ENCODE measurements at regions not wholly inside any gene's neighbourhood (a gene's known extent, or its start where the extent isn't known, plus 50 kb on each side); places are given as distances from the start of the nearest gene placed in this dataset.

- Histone ChIP-seq H3K36me3 (no peaks in the 10 kb centered on the region), H3K27ac (no peak overlapping the region), H3K4me1 (no peaks in the 10 kb centered on the region), H3K27me3 (no peaks in the 10 kb centered on the region), H3K9me3 (peaks cover 0 to 3% (median 0%) of the 10 kb centered on the region in 3 donors), H3K4me3 (no peak overlapping the region)
- intact Hi-C loops (cut with DNase I; ENCODE audit: low total_unique reads): no loop called here
- no peak for TF ChIP-seq CTCF (IDR thresholded peaks at IDR 0.05)
- DNase-seq: no peak
Observed at GRCh38 chr13:27673911-27674310, 52.2 kb downstream of the POLR1D start.

GRCh38 chr13:27678306-27679040, 56.8 kb downstream of the POLR1D start:
- intact Hi-C loops (cut with DNase I; ENCODE audit: low total_unique reads): no loop called here
- DNase-seq: no peak

GRCh38 chr13:27679396-27679795, 57.7 kb downstream of the POLR1D start:
- no peak overlapping the region for H3K27ac ChIP-seq
- DNase-seq: no peak
- no peak for TF ChIP-seq CTCF (IDR thresholded peaks at IDR 0.05)
- intact Hi-C loops (cut with DNase I; ENCODE audit: low total_unique reads): no loop called here
- no peaks in the 10 kb centered on the region for H3K27me3 ChIP-seq
- no peaks in the 10 kb centered on the region for H3K36me3 ChIP-seq
- no peaks in the 10 kb centered on the region for H3K9me3 ChIP-seq
- H3K4me3 ChIP-seq: no peak overlapping the region
- H3K4me1 ChIP-seq: no peaks in the 10 kb centered on the region

More at GRCh38 chr13:27678306-27679040, 56.8 kb downstream of the POLR1D start:
- H3K27me3 ChIP-seq: no peaks in the 10 kb centered on the region
- no peak overlapping the region for H3K4me3 ChIP-seq
- no peaks in the 10 kb centered on the region for H3K4me1 ChIP-seq
- TF ChIP-seq CTCF (IDR thresholded peaks at IDR 0.05): no peak
- H3K27ac ChIP-seq: no peak overlapping the region
- H3K36me3 ChIP-seq: no peaks in the 10 kb centered on the region
- H3K9me3 ChIP-seq: no peaks in the 10 kb centered on the region

- TF ChIP-seq CTCF (IDR thresholded peaks at IDR 0.05): no peak
- Histone ChIP-seq H3K27me3 (no peaks in the 10 kb centered on the region), H3K4me1 (no peaks in the 10 kb centered on the region), H3K4me3 (no peak overlapping the region), H3K27ac (no peak overlapping the region), H3K36me3 (no peaks in the 10 kb centered on the region), H3K9me3 (peaks cover 0 to 3% (median 0%) of the 10 kb centered on the region in 3 donors)
- DNase-seq: no peak
- intact Hi-C loops (cut with DNase I; ENCODE audit: low total_unique reads): no loop called here
Observed at GRCh38 chr13:27679896-27680295, 58.2 kb downstream of the POLR1D start.

GRCh38 chr13:27680465-27680864, 58.8 kb downstream of the POLR1D start:
- DNase-seq: no peak
- Histone ChIP-seq H3K4me1 (no peaks in the 10 kb centered on the region), H3K9me3 (peaks cover 0 to 4% (median 2%) of the 10 kb centered on the region in 3 donors), H3K27me3 (no peaks in the 10 kb centered on the region), H3K27ac (no peak overlapping the region), H3K4me3 (no peak overlapping the region), H3K36me3 (no peaks in the 10 kb centered on the region)
- no peak for TF ChIP-seq CTCF (IDR thresholded peaks at IDR 0.05)
- intact Hi-C loops (cut with DNase I; ENCODE audit: low total_unique reads): no loop called here
